Panc1 (cell line): ENCODE measurements at regions not wholly inside any gene's neighbourhood (a gene's known extent, or its start where the extent isn't known, plus 50 kb on each side); places are given as distances from the start of the nearest gene placed in this dataset.

ENCODE experiments used
- ATAC-seq: fragments of 200-7000 bp; cut with Tn5 transposase; 2 replicates; pipeline ENCODE4 v1.9.1; 2020; ENCODE audit warnings: mild to moderate bottlenecking, moderate library complexity
- BruUV-seq: library from RNA; stranded (reverse); fragments of 400-500 nt; replicated peaks from 2 replicates; lab custom pipeline; 2021; lab: Mats Ljungman, UMichigan
- CTCF ChIA-PET: fragments of 300-600 bp; sonication (Branson Sonifier 250); formaldehyde crosslinking; loops from one replicate; lab custom pipeline; 2022; ENCODE audit warnings: antibody characterized with exemption; lab: Charles Lee
- POLR2A ChIA-PET: fragments of 300-600 bp; sonication (Branson Sonifier 250); formaldehyde crosslinking; loops from one replicate; lab custom pipeline; 2022; ENCODE audit warnings: antibody characterized with exemption; lab: Charles Lee
- DNase-seq: peaks from one replicate; pipeline ENCODE4 v3.0.0-alpha.2; 2010; ENCODE audit warnings: low read depth, low spot score
- H3K27ac ChIP-seq: 2 replicates; pipeline ENCODE4 v1.5.1; 2011; ENCODE audit warnings: mild to moderate bottlenecking, low read length, inconsistent platforms
- H3K27me3 ChIP-seq: fragments of 200-500 bp; sonication (Bioruptor generic); 2 replicates; pipeline ENCODE4 v1.6.0; 2014; ENCODE audit warnings: low read length, inconsistent platforms; ENCODE audit not compliant: control insufficient read depth, insufficient read depth
- H3K36me3 ChIP-seq: fragments of 200-500 bp; sonication (Bioruptor generic); 2 replicates; pipeline ENCODE4 v1.5.1; 2014; ENCODE audit warnings: inconsistent platforms, mild to moderate bottlenecking, low read length, moderate library complexity; ENCODE audit not compliant: control insufficient read depth, insufficient read depth
- H3K4me1 ChIP-seq: 2 replicates; pipeline ENCODE4 v1.5.1; 2011; ENCODE audit warnings: inconsistent platforms, mild to moderate bottlenecking, low read length, moderate library complexity; ENCODE audit not compliant: control insufficient read depth, insufficient read depth
- H3K4me3 ChIP-seq, 2 experiments: 2 replicates each; pipeline ENCODE4 v1.5.1; 2011 to 2012; ENCODE audit warnings: low read depth in 2 of 2, low read length in 2 of 2, mild to moderate bottlenecking in 2 of 2, inconsistent platforms in 1 of 2, moderate library complexity in 1 of 2
- H3K9me3 ChIP-seq: fragments of 200-500 bp; sonication (Bioruptor generic); 2 replicates; pipeline ENCODE4 v1.5.1; 2014; ENCODE audit warnings: low read depth, mild to moderate bottlenecking, inconsistent platforms, low read length, moderate library complexity; ENCODE audit not compliant: control insufficient read depth, insufficient read depth
- CTCF ChIP-seq: fragments of 450-650 bp; IDR thresholded peaks from 2 replicates; pipeline ENCODE4 v1.5.1; 2017; ENCODE audit warnings: mild to moderate bottlenecking
- POLR2AphosphoS5 ChIP-seq: IDR thresholded peaks from 2 replicates; pipeline ENCODE4 v1.6.1; 2012; ENCODE audit warnings: mild to moderate bottlenecking, low read depth, low read length, moderate library complexity
- SIN3A ChIP-seq: IDR thresholded peaks from 2 replicates; pipeline ENCODE4 v1.6.1; 2012; ENCODE audit warnings: low read depth, mild to moderate bottlenecking, low read length, moderate library complexity, borderline replicate concordance; ENCODE audit not compliant: insufficient read depth
- TCF7L2 ChIP-seq: IDR thresholded peaks from 2 replicates; pipeline ENCODE4 v1.6.1; 2011; ENCODE audit warnings: mild to moderate bottlenecking, low read depth, low read length, inconsistent platforms
- in situ Hi-C: cut with HindIII; loops from 2 replicates; pipeline ENCODE4 v1.10.0; 2016; ENCODE audit warnings: low sequenced_read_pairs, low pct_unique_long_range_greater_than_20kb
- intact Hi-C: fragments of 100-400 bp; cut with micrococcal nuclease; formaldehyde crosslinking; loops from one replicate; pipeline ENCODE4 v1.10.0; 2022; ENCODE audit not compliant: unreplicated experiment
- TF ChIP-seq, protein P1 (sequence below), 2 experiments: IDR thresholded peaks; 2 replicates each; pipeline ENCODE4 v1.6.1; 2011 to 2012; ENCODE audit warnings: low read depth in 2 of 2, control low read depth in 1 of 2, low read length in 1 of 2, mild to moderate bottlenecking in 1 of 2, moderate library complexity in 1 of 2; ENCODE audit not compliant: insufficient read depth in 1 of 2

GRCh38 chr9:81789721-81790120, 100.4 kb upstream of the TLE1 start:
- H3K36me3 ChIP-seq, result no peaks in the 10 kb centered on the region
- no peaks in the 10 kb centered on the region for H3K27me3 ChIP-seq
- H3K4me1 ChIP-seq, result no peaks in the 10 kb centered on the region
- H3K9me3 ChIP-seq, result no peaks in the 10 kb centered on the region
- POLR2A ChIA-PET, result no interaction called here
- no TSS peak for BruUV-seq
- intact Hi-C loops (no loop called here), in situ Hi-C loops (no loop called here)
- no peak overlapping the region for H3K27ac ChIP-seq
- no peak for TF ChIP-seq CTCF
- no peak for TF ChIP-seq POLR2AphosphoS5
- TF ChIP-seq SIN3A, result no peak
- TF ChIP-seq TCF7L2, result no peak
- TF ChIP-seq, protein P1, sequence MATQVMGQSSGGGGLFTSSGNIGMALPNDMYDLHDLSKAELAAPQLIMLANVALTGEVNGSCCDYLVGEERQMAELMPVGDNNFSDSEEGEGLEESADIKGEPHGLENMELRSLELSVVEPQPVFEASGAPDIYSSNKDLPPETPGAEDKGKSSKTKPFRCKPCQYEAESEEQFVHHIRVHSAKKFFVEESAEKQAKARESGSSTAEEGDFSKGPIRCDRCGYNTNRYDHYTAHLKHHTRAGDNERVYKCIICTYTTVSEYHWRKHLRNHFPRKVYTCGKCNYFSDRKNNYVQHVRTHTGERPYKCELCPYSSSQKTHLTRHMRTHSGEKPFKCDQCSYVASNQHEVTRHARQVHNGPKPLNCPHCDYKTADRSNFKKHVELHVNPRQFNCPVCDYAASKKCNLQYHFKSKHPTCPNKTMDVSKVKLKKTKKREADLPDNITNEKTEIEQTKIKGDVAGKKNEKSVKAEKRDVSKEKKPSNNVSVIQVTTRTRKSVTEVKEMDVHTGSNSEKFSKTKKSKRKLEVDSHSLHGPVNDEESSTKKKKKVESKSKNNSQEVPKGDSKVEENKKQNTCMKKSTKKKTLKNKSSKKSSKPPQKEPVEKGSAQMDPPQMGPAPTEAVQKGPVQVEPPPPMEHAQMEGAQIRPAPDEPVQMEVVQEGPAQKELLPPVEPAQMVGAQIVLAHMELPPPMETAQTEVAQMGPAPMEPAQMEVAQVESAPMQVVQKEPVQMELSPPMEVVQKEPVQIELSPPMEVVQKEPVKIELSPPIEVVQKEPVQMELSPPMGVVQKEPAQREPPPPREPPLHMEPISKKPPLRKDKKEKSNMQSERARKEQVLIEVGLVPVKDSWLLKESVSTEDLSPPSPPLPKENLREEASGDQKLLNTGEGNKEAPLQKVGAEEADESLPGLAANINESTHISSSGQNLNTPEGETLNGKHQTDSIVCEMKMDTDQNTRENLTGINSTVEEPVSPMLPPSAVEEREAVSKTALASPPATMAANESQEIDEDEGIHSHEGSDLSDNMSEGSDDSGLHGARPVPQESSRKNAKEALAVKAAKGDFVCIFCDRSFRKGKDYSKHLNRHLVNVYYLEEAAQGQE (IDR thresholded peaks at IDR 0.05; ENCODE audit: insufficient read depth in 1 of 2, low read depth in 2 of 2, low read length in 1 of 2), result no peak
- no peak for DNase-seq
- CTCF ChIA-PET, result no interaction called here
- H3K4me3 ChIP-seq, result no peak overlapping the region
- no peak for ATAC-seq

DNA sequence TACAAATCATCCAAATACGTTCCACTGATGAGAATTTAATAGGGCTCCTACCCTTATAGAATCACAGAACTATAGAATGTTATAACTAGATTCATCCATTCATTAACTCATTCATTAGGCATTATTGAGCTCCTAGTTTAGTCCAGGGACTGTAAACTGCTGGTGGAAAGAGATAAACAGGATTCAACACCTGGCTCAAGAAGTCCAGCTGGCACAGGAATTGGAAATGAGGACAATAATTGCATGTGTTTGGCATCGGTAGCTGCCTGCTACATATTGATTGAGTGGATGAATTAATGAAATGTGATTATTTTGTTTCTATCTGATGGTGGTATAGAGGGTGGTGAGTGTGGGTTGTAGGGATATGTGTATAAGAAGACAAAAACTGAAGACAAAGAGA, 100.8 kb upstream of the TLE1 start:
- ChIA-PET POLR2A (no interaction called here), CTCF (no interaction called here)
- H3K27me3 ChIP-seq, result no peaks in the 10 kb centered on the region
- no peak for DNase-seq
- intact Hi-C loops, result no loop called here
- H3K9me3 ChIP-seq, result no peaks in the 10 kb centered on the region
- H3K27ac ChIP-seq, result no peak overlapping the region
- ATAC-seq, result no peak
- no peak overlapping the region for H3K4me3 ChIP-seq
- H3K4me1 ChIP-seq, result no peaks in the 10 kb centered on the region
- no peak for TF ChIP-seq CTCF
- TF ChIP-seq POLR2AphosphoS5, result no peak
- TF ChIP-seq TCF7L2, result no peak
- no peak for TF ChIP-seq SIN3A
- TF ChIP-seq, protein P1 (IDR thresholded peaks at IDR 0.05; ENCODE audit: insufficient read depth in 1 of 2, low read depth in 2 of 2, low read length in 1 of 2), result no peak
- in situ Hi-C loops, result no loop called here
- H3K36me3 ChIP-seq, result no peaks in the 10 kb centered on the region
- no TSS peak for BruUV-seq
